GF-D8 (cell line): ENCODE measurements at regions not wholly inside any gene's neighbourhood (a gene's known extent, or its start where the extent isn't known, plus 50 kb on each side); places are given as distances from the start of the nearest gene placed in this dataset.
"Not testable (repeated sequence)": the region's sequence is repeated elsewhere in the genome, so short reads cannot be mapped to it uniquely, and the experiment has no call there.

ENCODE experiments used
- DNase-seq: peaks from one replicate; lab custom pipeline; 2025; lab: John Stamatoyannopoulos, UW

- DNase-seq = not testable (repeated sequence)
Observed at GRCh38 chr7:79625921-79626320, 172.5 kb upstream of the MAGI2 start.

GRCh38 chr7:79624336-79624735 is 170.9 kb upstream of the MAGI2 start:
- no peak for DNase-seq

GRCh38 chr7:79622781-79623180 is 169.3 kb upstream of the MAGI2 start:
- no peak for DNase-seq

GRCh38 chr7:79620291-79620690 is 166.8 kb upstream of the MAGI2 start:
- DNase-seq = no peak

- DNase-seq = no peak
Observed at GRCh38 chr7:79619216-79619615, 165.7 kb upstream of the MAGI2 start.

- no peak for DNase-seq
Observed at GRCh38 chr7:79615871-79616640, 162.6 kb upstream of the MAGI2 start.

GRCh38 chr7:79615466-79615865 is 162.0 kb upstream of the MAGI2 start:
- DNase-seq = no peak

GRCh38 chr7:79612903-79613302 is 159.4 kb upstream of the MAGI2 start:
- no peak for DNase-seq

GRCh38 chr7:79612022-79612421 is 158.6 kb upstream of the MAGI2 start:
- DNase-seq = no peak

GRCh38 chr7:79610748-79611304 is 157.4 kb upstream of the MAGI2 start:
- no peak for DNase-seq

GRCh38 chr7:79610313-79610712 is 156.8 kb upstream of the MAGI2 start:
- DNase-seq = no peak

GRCh38 chr7:79608005-79608404 is 154.5 kb upstream of the MAGI2 start:
- DNase-seq = no peak

GRCh38 chr7:79604841-79605240 is 151.4 kb upstream of the MAGI2 start:
- DNase-seq = no peak

- DNase-seq = no peak
Observed at GRCh38 chr7:79598351-79598750, 144.9 kb upstream of the MAGI2 start.

GRCh38 chr7:79594671-79595070 is 141.2 kb upstream of the MAGI2 start:
- not testable (repeated sequence) for DNase-seq

- DNase-seq = no peak
Observed at GRCh38 chr7:79593866-79594301, 140.4 kb upstream of the MAGI2 start.

- no peak for DNase-seq
Observed at GRCh38 chr7:79590916-79591623, 137.6 kb upstream of the MAGI2 start.

GRCh38 chr7:79590391-79590790 is 136.9 kb upstream of the MAGI2 start:
- DNase-seq = no peak

GRCh38 chr7:79570903-79571302 is 117.4 kb upstream of the MAGI2 start:
- DNase-seq = no peak

- DNase-seq = no peak
Observed at GRCh38 chr7:79563821-79564522, 110.5 kb upstream of the MAGI2 start.

- DNase-seq = no peak
Observed at GRCh38 chr7:79555571-79555970, 102.1 kb upstream of the MAGI2 start.

GRCh38 chr7:79553811-79554555 is 100.5 kb upstream of the MAGI2 start:
- DNase-seq = no peak
